Ishikawa (cell line): ENCODE measurements at regions not wholly inside any gene's neighbourhood (a gene's known extent, or its start where the extent isn't known, plus 50 kb on each side); places are given as distances from the start of the nearest gene placed in this dataset.

Experiments used
- CEBPB ChIP-seq: IDR thresholded peaks from 2 replicates; pipeline ENCODE4 v1.6.1; 2012
- CREB1 ChIP-seq: IDR thresholded peaks from 2 replicates; pipeline ENCODE4 v1.6.1; 2012; ENCODE audit warnings: low read depth
- EGR1 ChIP-seq: IDR thresholded peaks from 2 replicates; pipeline ENCODE4 v1.6.1; 2012
- EP300 ChIP-seq: IDR thresholded peaks from 2 replicates; pipeline ENCODE4 v1.6.1; 2012; ENCODE audit warnings: borderline replicate concordance
- FOXM1 ChIP-seq: IDR thresholded peaks from 2 replicates; pipeline ENCODE4 v1.6.1; 2012; ENCODE audit warnings: low read depth, borderline replicate concordance
- NFIC ChIP-seq: IDR thresholded peaks from 2 replicates; pipeline ENCODE4 v1.6.1; 2012
- RAD21 ChIP-seq: IDR thresholded peaks from 2 replicates; pipeline ENCODE4 v1.6.1; 2012; ENCODE audit warnings: low read depth
- TAF1 ChIP-seq: IDR thresholded peaks from 2 replicates; pipeline ENCODE4 v1.6.1; 2012; ENCODE audit warnings: low read depth, mild to moderate bottlenecking
- TCF12 ChIP-seq: IDR thresholded peaks from 2 replicates; pipeline ENCODE4 v1.6.1; 2012; ENCODE audit warnings: low read depth
- TEAD4 ChIP-seq: IDR thresholded peaks from 2 replicates; pipeline ENCODE4 v1.6.1; 2012
- YY1 ChIP-seq: IDR thresholded peaks from 2 replicates; pipeline ENCODE4 v1.6.1; 2012; ENCODE audit warnings: low read depth
- ZBTB7A ChIP-seq: IDR thresholded peaks from 2 replicates; pipeline ENCODE4 v1.6.1; 2012; ENCODE audit warnings: low read depth
- TF ChIP-seq, protein P1 (sequence below): IDR thresholded peaks from 2 replicates; pipeline ENCODE4 v1.6.1; 2012
- TF ChIP-seq, protein P2 (sequence below): IDR thresholded peaks from 2 replicates; pipeline ENCODE4 v1.6.1; 2012
- TF ChIP-seq, protein P3 (sequence below): IDR thresholded peaks from 2 replicates; pipeline ENCODE4 v1.6.1; 2012; ENCODE audit warnings: low read depth, mild to moderate bottlenecking

DNA sequence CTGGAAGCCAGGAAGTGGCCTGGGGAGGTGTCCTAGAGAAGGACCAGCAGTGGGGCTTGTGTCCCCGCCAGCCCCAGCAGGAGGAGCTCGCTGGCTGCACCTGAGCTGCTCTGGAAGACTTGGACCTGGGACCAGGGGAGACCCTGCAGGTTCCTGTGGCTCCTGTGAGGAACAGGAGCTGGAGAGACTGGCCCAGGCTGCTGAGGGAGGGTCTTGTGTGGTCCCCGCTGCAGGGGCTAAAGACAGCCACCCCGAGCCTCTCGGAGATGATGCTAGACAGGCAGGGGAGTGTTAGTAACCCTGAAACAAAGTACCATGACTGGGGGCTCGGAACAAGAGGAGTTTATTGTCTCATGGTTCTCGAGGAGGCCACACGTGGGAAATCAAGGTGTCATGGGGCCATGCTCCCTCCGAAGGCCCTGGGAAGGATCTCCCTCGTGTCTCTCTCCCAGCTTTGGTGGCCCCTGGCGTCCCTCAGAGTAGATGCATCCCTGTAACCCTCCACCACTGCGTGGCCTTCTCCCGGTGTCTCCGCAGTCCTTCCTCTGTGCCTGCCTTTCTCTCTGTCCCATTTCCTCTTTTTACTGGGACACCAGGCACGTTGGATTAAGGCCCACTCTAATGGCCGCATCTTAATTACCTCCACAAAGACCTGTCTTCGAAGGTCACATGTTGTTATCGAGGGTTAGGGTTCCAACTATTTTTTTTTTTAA is 348.4 kb downstream of the GLRX3 start:
- TF ChIP-seq EP300 (no peak), EGR1 (no peak), FOXM1 (no peak), TEAD4 (no peak), NFIC (no peak), TCF12 (no peak), CREB1 (no peak), YY1 (no peak)
- TF ChIP-seq, protein P1, sequence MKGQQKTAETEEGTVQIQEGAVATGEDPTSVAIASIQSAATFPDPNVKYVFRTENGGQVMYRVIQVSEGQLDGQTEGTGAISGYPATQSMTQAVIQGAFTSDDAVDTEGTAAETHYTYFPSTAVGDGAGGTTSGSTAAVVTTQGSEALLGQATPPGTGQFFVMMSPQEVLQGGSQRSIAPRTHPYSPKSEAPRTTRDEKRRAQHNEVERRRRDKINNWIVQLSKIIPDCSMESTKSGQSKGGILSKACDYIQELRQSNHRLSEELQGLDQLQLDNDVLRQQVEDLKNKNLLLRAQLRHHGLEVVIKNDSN = no peak
- TF ChIP-seq, protein P2, sequence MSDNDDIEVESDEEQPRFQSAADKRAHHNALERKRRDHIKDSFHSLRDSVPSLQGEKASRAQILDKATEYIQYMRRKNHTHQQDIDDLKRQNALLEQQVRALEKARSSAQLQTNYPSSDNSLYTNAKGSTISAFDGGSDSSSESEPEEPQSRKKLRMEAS = no peak

DNA sequence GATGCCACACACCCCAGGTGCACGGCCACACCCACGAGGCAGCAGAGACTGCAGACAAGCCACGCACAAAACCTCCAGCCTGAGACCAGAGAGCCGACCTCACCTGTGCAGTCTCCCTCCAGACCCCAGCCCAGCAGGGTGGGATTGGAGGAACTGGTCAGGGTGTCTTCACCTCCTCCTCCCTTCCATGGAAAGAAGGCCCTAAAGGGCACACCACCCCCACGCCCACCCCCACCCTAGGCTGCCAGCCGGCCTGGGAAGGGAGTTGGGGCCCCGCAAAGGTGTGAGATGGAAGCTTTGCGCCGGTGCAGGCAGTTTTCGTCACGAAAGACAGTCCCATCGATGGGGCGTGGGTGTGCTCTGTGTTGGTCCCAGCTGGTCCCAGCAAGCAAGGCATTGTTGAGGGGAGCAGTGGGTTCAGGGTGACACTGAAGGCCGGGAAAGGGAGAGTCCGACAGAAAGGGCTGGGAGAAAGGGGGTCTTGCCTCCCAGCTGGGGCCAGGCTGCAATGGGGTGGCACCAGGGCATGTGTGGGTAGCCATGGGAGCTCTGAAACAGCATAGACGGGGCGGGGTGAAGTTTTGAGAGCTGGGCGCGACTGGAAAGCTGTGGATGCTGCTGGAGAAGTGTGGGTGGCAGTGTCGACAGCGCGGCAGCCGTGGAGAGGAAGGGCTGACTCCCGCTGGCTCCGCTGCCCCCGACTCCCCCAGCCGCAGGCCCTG is 349.2 kb downstream of the GLRX3 start:
- TF ChIP-seq, protein P1 = no peak
- TF ChIP-seq CEBPB (no peak), RAD21 (no peak), TCF12 (no peak), ZBTB7A (no peak)

DNA sequence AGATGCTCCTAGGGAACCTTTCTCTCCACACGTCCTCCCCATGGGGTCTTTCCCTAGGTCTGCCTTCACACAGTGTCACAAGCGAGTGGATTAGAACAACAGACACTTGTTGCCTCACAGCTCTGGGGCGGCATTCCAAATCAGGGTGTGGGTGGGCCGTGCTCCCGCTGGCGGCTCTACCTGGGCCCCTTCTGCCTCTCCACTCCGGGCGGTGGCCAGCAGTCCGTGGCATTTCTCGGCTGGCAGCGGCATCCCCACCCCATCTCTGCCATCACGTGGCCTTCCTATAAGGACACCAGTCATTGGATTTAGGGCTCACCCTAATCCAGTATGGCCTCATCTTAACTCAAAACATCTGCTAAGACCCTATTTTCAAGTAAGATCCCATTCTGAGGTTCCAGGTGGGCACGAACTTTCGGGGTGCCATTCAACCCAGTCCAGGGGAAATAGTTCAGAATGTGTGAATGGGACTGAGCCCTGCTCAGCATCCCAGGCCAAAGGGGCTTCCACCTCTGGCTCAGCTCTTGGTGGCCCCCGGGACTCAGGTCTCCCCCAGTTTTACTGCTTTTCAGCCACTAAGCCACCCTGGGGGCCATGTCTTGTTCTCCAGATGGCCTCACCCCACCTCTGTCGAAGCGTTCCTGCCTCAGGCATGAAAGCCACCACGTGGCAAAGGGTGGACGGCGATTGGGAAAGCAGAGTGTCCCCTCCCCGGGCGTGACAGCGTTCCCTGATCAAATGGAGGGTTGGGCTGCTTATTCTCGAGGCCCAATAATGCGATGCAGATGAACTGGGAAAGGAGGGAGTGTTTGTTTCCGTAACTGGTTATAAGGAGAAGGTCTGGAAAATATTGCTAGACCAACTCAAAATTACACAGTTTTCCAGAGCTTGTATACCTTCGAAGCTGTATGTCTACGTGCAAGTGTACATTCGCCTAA is 350.0 kb downstream of the GLRX3 start:
- no peak for TF ChIP-seq EGR1
- TF ChIP-seq, protein P1 = no peak
- TF ChIP-seq TAF1 = no peak
- no peak for TF ChIP-seq YY1
- TF ChIP-seq EP300 = no peak
- TF ChIP-seq, protein P2 = no peak
- no peak for TF ChIP-seq TCF12
- TF ChIP-seq, protein P3, sequence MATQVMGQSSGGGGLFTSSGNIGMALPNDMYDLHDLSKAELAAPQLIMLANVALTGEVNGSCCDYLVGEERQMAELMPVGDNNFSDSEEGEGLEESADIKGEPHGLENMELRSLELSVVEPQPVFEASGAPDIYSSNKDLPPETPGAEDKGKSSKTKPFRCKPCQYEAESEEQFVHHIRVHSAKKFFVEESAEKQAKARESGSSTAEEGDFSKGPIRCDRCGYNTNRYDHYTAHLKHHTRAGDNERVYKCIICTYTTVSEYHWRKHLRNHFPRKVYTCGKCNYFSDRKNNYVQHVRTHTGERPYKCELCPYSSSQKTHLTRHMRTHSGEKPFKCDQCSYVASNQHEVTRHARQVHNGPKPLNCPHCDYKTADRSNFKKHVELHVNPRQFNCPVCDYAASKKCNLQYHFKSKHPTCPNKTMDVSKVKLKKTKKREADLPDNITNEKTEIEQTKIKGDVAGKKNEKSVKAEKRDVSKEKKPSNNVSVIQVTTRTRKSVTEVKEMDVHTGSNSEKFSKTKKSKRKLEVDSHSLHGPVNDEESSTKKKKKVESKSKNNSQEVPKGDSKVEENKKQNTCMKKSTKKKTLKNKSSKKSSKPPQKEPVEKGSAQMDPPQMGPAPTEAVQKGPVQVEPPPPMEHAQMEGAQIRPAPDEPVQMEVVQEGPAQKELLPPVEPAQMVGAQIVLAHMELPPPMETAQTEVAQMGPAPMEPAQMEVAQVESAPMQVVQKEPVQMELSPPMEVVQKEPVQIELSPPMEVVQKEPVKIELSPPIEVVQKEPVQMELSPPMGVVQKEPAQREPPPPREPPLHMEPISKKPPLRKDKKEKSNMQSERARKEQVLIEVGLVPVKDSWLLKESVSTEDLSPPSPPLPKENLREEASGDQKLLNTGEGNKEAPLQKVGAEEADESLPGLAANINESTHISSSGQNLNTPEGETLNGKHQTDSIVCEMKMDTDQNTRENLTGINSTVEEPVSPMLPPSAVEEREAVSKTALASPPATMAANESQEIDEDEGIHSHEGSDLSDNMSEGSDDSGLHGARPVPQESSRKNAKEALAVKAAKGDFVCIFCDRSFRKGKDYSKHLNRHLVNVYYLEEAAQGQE = no peak
- no peak for TF ChIP-seq RAD21
- no peak for TF ChIP-seq ZBTB7A
- no peak for TF ChIP-seq TEAD4
- TF ChIP-seq CEBPB = no peak
- TF ChIP-seq FOXM1 = no peak
- TF ChIP-seq NFIC = no peak
- no peak for TF ChIP-seq CREB1

DNA sequence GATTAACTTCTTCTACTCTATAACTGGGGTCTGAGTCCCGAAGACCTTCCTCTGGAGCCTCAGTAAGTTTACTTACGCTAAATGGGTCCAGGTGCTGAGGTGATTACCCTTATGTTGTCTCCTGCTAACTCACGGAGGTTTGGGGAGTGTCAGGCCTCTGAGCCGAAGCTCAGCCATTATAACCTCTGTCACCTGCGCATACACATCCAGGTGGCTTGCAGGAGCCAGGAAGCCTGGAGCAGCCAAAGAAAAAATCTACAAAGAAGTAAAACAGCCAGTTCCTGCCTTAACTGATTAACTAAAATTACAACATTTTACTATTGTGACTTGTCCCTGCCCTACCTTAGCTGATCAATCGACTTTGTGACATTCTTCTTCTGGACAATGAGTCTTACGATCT is 350.7 kb downstream of the GLRX3 start:
- no peak for TF ChIP-seq TCF12
- TF ChIP-seq, protein P3 = no peak
- TF ChIP-seq EP300 = no peak
- no peak for TF ChIP-seq TEAD4
- TF ChIP-seq NFIC = no peak
- TF ChIP-seq FOXM1 = no peak
- no peak for TF ChIP-seq EGR1
- TF ChIP-seq CEBPB = no peak
- TF ChIP-seq, protein P2 = no peak
- no peak for TF ChIP-seq ZBTB7A
- TF ChIP-seq CREB1 = no peak
- no peak for TF ChIP-seq TAF1
- no peak for TF ChIP-seq YY1
- TF ChIP-seq, protein P1 = no peak
- no peak for TF ChIP-seq RAD21
